ENCODE measurements at regions not wholly inside any gene's neighbourhood (a gene's known extent, or its start where the extent isn't known, plus 50 kb on each side); places are given as distances from the start of the nearest gene placed in this dataset.

DNA sequence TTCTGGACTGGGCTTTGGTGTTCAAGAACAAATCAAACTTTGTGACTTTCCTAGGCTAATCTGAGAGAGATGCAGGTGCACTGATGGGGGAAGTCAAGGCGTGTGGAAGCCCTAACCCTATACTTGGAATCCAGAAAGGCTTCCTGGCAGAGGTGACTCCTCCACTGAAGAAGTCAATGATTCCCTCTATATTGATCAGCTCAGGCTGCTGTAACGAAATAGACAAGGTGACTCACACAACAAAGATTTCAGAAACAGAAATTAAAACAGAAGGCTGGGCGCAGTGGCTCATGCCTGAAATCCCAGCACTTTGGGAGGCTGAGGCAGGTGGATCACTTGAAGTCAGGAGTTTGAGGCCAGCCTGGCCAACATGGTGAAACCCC, 69.6 kb upstream of the GGTA1 start:
- peaks cover 11 to 20% of the 10 kb centered on the region in 2 donors for H3K4me1 ChIP-seq
- intact Hi-C loops (cut with DNase I; ENCODE audit: low total_unique reads) = no loop called here
- TF ChIP-seq CTCF (IDR thresholded peaks at IDR 0.05) (no peak), POLR2A (IDR thresholded peaks at IDR 0.05) (no peak)

DNA sequence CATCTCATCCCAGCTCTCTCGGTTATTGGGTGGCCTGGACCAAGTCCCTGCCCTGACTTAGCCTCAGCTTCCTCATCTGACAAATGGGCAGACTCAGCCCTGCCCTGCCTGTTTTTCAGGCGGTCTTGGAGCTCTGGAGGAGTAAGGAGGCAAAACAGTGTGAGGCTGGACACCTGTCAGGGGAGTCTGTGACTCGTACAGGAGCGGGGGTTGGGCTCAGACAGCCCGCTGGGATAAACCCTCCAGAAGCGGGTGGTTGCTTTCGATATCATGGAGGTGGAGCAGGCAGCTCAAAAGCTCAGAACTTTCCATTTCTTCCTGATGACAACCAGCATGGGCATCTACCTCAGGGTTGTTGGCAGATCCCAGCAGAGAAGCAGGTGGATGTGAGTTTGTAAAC, 72.9 kb upstream of the GGTA1 start:
- H3K4me1 ChIP-seq = peaks cover 11 to 14% of the 10 kb centered on the region in 2 donors
- TF ChIP-seq CTCF (IDR thresholded peaks at IDR 0.05) (no peak), POLR2A (IDR thresholded peaks at IDR 0.05) (no peak)
- no peak for DNase-seq
- no peak overlapping the region for H3K27ac ChIP-seq
- no peaks in the 10 kb centered on the region for H3K27me3 ChIP-seq
- no peaks in the 10 kb centered on the region for H3K9me3 ChIP-seq
- intact Hi-C loops (cut with DNase I; ENCODE audit: low total_unique reads) = no loop called here
- no peaks in the 10 kb centered on the region for H3K36me3 ChIP-seq
- H3K4me3 ChIP-seq = no peak overlapping the region

More for the DNA sequence above, 69.6 kb upstream of the GGTA1 start:
- H3K27me3 ChIP-seq = no peaks in the 10 kb centered on the region
- no peak for DNase-seq
- H3K27ac ChIP-seq = peak overlapping the region; percentile 84
- H3K4me3 ChIP-seq = no peak overlapping the region
- no peaks in the 10 kb centered on the region for H3K9me3 ChIP-seq
- H3K36me3 ChIP-seq = no peaks in the 10 kb centered on the region

- TF ChIP-seq POLR2A (IDR thresholded peaks at IDR 0.05) (no peak), CTCF (IDR thresholded peaks at IDR 0.05) (no peak)
- H3K27ac ChIP-seq = no peak overlapping the region
- H3K36me3 ChIP-seq = no peaks in the 10 kb centered on the region
- intact Hi-C loops (cut with DNase I; ENCODE audit: low total_unique reads) = no loop called here
- no peaks in the 10 kb centered on the region for H3K9me3 ChIP-seq
- DNase-seq = no peak
- H3K27me3 ChIP-seq = no peaks in the 10 kb centered on the region
- no peak overlapping the region for H3K4me3 ChIP-seq
- H3K4me1 ChIP-seq = peaks cover 2 to 3% of the 10 kb centered on the region in 2 donors
Measured at GRCh38 chr9:121573717-121574485, 74.3 kb upstream of the GGTA1 start.

DNA sequence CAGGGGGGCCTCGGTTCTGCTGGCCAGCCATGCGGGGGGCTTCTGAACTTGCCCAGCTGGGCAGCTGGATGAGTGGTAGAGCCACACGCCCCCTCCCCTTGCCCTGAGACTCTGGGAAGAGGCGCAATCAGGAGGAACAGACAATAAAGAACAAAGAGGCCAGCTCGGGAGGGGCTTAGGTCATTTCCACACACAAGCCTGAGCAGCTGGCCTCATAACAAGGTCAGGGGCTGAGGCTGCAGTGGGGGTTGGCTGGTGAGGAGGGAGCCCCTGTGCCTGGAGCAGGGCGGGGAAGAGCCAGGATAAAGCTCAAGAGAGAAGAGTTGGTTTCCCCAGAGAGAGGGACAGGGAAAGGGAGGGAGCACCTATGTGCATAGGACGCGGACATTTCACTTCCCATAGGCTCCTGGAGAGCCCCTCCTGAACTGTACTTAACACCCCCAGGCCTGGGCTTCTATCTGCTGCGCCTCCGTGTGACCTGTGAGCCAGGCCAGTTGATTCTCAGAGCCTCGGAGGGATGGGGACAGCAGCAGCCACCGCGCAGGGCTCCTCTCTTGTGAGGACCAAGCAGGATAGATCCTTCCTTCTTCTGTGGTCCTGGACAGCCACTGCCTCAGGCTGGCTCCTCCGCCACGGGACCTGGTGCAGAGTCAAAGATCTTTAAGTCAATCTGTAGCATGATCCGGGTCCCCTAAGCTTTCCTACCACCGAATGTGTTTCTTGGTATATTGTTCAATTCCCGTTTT, 75.3 kb upstream of the GGTA1 start:
- Histone ChIP-seq H3K27me3 (no peaks in the 10 kb centered on the region), H3K4me3 (no peak overlapping the region), H3K27ac (no peak overlapping the region), H3K4me1 (no peaks in the 10 kb centered on the region), H3K36me3 (no peaks in the 10 kb centered on the region), H3K9me3 (no peaks in the 10 kb centered on the region)
- intact Hi-C loops (cut with DNase I; ENCODE audit: low total_unique reads) = no loop called here
- TF ChIP-seq POLR2A (IDR thresholded peaks at IDR 0.05) (no peak), CTCF (IDR thresholded peaks at IDR 0.05) (no peak)
- DNase-seq = no peak

Measured in uterus (tissue), 3 donors.